ENCODE measurements at regions not wholly inside any gene's neighbourhood (a gene's known extent, or its start where the extent isn't known, plus 50 kb on each side); places are given as distances from the start of the nearest gene placed in this dataset.
"Not testable (repeated sequence)": the region's sequence is repeated elsewhere in the genome, so short reads cannot be mapped to it uniquely, and the experiment has no call there.

DNA sequence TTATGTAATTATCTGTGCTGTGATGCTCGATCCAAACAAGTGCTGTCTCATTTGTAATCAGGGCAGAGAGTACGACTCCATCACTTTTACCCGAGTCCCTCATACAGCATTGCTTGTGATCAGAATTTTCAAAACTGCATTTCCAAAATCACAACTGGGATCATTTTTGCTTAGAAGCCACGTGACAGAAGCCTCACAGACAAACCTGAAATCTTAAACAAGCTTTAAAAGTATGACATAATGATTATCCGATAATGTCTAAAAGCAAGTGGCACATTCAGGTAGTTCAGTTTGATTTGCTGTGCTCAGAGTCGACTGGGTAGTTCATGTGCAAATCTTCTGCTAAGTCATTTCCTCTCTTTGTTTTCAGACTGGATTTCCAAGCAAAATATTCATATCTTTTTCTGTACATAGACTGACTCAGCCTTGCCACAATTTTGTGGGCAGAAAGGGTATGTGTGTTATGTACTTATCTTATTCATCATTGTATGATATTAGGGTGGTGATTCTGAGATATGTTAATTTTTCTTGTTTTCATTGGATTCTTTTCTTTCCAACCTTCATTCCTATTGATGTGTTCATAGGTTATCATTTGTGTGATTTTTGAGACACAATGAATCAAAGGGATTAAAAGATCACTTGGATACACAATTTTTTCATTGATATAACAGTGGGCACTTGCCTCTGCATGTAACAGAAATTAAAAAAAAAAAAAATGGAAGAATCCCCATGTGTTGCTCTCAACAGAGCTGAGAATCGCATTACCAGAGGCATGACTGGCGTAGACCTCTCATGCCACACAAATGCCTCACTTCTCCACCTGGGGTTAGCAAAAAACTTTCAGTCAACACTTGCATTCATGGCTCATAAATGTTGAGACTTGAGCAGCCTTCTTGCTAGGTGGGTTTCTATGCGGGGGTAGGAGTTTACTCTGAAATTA is 355.7 kb downstream of the LTN1 start:
- DNase-seq = no peak

DNA sequence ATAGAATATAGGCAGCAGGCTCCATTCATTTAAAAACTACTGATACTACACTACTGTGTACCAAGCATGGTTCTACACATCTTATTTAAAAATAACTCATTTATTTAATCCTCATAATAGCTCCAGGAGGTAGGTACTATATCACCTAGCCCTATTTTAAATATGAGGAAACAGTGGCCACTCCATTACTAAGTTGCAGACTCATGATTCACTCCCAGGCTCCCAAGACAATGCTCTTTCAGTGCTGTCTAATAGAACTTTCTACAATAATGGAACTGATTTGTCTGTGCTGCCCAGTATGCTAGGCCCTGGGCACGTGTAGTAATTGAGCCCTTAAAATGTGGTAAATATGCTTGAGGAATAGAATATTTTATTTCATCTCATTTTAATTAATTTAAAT is 357.1 kb downstream of the LTN1 start:
- no peak for DNase-seq

DNA sequence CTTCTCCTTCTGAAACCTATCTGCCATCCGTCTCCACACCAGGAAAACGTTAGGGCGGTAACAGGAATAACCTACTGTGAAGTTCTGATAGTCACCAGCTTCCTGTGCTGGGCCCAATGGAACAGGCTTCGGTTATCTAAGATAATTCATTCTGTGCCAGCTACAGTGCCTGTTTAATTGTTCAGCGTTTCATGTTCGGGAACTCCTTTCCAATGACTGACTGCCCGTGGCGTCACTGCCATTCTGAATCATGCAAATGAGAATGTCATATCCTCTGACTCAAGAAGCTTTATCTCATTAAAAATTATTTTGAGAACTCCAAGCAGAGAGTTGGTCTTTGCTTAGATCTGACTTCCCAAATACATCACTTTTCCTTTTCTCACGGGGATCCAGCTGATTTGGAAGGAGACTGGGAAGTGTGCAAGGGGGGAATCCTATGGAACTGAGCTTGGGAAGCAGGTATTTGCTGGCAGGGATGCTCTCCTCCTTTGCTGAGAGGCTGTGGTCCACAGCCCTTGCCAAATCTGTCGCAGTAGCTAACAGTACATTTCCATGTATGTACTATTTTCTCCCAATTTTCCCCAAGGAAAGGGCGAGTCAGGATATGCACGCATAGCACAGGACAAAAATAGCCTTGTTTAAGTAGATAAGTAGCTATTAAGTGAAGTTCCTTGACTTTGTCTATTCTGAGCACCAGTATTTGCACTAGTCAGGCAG is 358.7 kb downstream of the LTN1 start:
- DNase-seq = no peak

DNA sequence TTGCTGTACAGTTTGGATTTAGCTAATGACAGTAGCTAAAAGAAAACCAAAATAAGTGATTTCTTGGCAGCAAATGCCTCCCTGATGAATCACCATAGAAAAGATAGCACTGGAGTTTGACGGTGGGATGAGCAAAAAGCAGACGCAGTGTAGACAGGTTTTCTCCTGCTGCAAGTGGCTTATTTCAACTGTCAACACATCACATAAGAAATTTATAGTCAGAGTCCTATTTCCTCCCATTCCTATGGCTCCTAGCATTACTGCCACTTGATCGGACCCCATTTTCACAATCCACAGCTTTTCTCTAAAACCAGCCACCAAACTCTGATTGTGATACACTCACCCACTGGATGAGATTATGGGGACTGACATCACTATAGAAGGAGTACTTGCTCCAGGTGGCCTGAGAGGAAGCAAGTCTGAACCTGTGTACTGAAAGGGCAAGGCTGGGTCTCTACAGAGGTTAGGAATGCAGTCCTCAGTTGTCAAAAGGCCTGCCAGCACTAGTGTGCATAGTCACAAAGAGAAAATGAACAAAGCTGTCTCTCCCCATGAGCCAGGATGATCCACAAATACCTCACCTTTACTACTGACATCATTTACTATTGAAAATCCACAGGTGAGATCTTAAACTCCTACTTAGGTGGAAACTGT is 359.8 kb downstream of the LTN1 start:
- no peak for DNase-seq

DNA sequence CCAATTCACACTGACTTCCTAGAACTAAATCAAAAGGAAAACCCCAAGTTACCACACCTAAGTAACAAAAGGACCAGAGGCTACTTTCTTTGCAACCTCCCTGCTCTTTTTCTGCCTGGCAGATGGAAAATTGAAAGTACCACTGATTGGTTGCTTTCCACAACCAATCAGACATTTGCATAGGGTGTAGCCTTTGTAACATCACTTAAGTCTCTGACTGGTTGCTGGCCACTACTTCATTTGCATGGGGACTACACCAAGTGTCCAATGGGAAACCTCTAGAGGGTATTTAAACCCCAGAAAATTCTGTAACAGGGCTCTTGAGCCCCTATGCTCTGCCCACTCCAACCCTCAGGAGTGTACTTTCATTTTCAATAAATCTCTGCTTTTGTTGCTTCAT is 365.0 kb downstream of the LTN1 start:
- no peak for DNase-seq

DNA sequence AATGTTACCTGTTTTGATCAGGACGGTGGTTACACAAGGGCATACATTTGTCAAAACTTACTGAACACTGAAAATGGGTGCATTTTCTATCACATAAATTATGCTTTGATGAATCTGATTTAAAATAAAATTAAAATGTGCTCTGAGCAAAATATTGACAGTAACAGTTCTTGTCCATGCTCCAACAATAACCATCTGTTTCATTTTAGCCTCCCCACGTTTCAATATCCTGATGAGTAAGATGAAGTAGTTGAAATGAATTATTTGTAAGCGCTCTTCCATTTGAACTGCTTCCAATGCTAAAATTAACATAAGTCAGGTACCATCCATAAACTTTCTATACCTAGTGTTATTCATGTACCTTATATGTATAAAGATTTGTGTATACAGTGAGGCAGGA is 365.4 kb downstream of the LTN1 start:
- no peak for DNase-seq

DNA sequence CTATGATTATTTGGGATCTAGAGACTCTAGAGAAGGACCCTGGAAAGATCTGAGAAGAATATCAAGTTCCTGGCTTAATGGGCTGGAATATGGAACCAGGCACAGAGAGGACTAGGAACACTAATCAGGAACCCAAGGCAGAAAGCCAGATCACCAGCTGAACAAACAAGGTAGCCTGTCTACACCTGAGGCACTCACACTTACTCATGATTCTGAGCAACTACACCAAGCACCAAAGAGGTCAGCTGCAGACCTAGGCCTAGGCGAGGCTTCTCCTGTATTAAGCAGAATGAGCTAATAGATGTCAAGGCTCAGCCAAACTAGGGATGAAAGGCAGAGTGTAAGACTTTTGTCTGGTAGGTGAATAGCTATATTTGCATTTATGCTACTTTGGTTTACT is 368.1 kb downstream of the LTN1 start:
- no peak for DNase-seq

DNA sequence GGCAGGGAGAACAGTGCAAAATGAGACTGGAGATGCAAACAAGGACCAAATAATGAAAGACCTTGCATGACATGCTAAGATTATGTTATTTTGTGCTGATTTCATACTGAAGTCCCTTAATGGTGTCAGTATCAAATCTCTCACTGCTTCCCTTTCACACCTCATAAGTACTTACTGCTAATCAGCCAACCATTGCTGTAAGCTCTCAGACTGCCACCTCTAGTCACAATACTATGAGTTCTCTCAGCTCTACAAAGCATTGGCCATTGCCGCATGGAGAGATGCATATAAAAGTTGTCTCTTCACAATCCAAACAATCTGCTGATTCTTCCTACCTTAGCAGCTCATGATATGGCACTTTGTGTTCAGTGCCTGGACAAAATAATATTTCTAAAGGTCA is 375.4 kb downstream of the LTN1 start:
- no peak for DNase-seq

DNA sequence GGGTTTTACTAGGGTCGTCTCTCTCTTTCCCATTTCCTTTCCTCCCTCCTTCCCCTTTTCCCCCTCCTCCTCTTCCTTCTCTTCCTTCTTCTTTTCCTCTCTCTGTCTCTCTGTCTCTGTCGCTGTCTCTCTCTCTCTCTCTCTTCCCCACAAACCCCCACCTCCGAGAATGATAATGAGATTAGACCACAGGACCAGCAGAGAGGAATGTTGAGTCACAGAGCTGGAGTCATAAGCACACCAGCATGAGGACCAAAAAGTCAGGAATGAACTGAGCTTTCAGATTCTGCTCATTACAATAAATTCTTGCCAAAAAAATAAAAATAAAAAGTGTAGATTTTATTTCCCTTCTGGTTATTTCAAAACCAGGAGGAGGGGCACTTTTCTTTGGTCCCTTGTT is 377.4 kb downstream of the LTN1 start:
- DNase-seq = no peak

DNA sequence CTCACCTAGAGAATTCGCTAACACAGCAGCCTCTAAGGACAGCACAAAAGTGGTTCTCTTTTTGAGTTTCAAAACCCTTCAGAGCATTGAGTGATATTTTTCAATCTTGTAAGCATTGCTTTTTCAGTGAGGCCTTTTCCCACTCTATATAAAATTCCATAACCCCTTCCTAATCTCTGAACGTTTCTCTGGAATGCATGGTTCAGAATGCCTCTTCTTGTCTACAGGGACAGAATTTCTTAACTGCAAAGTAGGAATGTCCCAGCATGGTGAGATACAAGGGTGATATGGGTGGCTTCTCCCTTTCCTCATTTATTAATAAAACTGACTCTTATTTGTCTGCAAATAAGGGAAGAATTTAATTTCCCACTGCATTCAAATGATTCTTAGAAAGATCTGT is 377.9 kb downstream of the LTN1 start:
- no peak for DNase-seq

DNA sequence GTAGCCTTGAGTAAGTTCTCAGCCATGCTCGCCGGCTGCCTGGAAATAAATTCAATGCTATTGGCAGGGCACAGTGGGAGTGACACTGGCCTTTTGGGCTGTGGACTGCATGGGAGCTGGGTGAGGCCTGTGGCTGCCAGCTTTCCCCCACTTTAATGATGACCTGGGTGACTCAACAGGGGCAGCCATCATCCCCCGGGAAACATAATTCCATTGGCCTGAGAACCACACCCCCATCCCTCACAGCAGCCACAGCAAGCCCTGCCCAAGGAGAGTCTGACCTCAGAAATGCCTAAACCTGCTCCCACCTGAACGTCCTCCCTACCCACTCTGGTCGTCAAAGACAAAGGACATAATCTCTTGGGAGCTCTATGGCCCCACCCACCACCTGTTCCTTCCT is 384.0 kb downstream of the LTN1 start:
- no peak for DNase-seq

DNA sequence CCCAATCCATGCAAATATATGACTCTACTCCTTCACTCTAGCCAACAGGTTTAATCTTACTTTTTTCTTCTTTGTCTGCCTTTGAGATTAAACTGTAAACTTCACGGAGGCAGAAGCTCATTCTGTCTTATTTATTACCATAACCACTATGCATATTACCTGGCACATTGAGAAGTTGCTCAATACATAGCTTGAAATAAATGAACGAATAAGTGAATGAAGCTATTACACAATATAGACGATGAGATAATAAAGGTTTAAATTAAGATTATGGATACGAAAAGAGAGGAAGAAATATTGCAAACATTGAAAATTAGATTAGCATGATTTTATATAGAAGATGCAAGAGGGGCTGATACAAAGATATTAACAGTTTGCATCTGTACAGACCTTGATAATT is 385.1 kb downstream of the LTN1 start:
- no peak for DNase-seq

DNA sequence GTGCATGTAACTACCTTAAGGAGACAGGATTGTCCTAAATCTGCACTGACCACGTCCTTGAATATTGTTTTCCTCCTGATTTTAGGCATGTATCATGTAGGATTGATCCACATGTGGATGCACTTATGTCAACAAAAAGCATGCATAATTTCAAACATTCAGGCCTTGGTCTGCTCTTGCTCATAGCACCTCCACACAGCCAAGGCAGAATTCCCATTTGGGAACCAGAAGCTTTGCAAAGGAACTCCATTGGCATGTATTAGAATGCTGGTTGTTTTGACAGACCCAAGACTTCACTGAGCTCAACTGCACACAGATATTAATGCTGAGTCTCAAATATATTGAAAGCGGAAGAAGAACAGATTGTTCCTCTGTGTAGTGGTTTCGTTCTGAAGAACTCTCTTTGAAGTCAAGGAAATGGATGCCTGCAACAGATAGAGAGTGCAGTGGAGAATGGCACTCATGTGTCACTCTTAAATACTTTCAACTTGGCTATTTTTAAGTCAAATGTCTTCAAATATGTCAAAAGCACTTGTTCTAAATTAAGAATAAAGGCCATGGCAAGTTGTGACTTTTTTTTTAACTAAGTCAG is 387.6 kb downstream of the LTN1 start:
- no peak for DNase-seq

DNA sequence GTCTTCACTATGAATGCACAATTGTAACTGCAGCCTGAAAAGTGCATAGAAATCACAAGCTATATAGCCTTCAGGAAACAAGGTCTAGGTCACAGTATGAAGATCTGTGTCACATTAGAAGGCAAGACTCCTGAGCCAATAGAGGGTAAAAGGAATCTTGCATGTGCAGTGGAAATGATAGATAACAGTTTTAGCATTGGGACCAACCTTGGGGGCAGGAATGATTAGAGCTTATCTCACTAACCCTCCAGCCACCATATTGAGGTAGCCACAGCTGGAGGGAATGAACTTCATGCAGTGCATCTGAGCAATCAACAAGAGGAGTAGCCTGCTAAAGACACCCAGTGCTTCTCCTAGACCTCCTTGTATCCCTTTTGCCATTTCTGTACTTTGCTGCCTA is 390.1 kb downstream of the LTN1 start:
- no peak for DNase-seq

DNA sequence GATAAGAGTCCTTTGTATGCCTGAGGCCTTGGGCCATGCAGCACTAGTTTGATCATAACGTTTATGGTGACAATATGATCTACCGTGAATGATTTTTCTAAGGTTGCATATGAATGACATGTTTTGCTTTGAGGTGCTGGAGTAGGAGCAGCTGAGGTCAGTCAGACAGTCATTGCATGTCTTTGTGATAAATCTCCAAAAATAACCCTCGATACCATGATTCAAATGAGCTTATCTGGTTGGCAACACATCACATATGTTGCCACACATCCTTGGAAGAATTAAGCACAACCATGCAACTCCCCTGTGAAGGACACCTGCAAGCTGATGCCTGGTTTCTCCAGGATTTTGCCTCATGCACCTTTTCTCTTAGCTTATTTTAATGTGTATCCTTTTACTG is 394.5 kb downstream of the LTN1 start:
- no peak for DNase-seq

DNA sequence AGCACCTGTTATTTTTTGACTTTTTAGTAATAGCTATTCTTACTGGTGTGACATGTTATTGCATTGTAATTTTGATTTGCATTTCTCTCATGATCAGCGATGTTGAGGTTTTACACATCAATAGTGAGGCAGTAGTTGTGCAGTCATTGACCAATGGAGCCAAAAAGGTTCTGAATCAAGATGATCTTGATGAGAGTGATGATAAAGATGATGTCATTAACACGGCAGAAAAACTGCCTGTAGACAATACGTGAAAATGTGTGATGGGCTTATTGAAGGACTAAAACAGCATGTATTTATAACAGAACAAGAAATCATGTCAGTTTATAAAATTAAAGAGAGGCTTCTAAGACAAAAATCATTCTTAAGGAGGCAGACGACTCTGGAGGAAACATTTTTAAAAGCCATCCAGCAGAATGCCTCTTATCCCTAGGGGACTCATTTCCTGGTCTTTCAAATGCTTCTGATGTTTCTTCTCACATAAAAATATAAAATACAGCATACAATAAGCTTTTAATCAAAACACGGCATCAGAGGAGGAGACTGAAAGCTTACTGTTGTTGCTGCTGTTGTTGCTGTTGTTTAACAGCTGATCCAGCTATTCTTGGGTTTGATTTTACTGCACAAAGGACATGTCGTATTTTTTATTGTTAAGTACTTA is 400.3 kb downstream of the LTN1 start:
- DNase-seq = no peak

DNA sequence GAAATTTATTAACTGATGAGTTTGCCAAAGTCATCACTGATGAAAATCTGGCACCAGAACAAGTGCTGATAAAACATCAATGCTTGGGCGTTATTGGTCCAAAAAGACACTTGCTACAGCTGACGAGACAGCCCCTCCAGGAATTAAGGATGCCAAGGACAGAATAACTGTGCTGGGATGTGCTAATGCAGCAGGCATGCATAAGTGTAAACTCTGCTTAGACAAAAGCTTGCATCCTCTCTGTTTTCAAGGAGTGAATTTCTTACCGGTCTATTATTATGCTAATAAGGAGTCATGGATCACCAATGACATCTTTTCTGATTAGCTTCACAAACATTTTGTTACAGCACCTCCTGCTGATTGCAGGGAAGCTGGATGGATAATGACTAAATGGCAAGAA is 402.0 kb downstream of the LTN1 start:
- no peak for DNase-seq

DNA sequence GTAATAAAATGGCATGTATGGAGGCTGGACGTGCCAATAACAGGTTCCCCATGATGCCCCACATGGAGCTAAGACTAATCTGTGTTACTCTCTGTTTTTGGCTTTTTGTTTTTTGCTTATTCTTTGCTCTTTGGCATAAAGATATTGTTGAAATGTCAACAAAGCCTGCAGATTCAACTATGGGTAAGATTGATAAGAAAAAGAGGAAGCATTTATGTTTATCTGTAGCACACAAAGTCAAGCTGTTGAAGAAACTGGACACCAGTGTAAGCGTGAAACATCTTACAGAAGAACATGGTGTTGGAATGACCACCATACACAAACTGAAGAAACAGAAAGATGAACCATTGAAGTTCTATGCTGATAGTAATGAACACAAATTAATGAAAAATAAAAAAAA is 402.7 kb downstream of the LTN1 start:
- no peak for DNase-seq

DNA sequence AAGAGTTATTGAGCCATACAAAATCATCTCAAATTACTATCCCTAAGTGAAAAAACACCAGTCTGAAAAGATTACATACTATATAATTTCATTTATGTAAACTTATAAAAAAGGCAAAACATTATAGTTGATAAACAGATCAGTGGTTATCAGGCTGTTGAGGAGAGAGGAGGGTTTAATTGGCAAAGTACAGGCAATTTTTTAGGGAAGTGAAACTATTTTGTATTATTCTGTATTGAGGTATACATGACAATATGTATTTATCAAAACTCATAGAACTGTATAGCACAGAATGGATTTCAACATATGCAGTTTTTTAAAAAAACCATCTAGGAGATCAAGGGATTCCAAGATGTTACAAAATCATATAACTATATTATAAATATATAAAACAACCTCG is 403.7 kb downstream of the LTN1 start:
- no peak for DNase-seq

DNA sequence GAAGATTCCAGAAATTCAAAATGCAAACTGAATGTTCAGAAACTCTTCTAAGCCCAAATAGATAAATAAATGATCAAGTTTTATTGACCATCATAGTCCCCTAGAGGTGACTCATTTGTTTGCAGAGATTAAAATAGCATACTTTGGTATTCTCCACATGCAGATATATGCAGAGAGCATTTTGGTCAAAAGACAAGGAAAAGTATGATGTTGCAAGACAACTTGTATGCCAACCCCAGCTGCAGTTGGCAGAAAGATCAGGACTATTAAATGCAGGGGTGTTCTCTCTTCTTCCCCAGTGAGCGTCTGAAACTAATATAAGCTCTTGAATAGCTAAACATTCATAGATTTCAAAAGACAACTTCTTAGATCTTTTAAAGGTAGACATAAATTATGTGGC is 404.9 kb downstream of the LTN1 start:
- no peak for DNase-seq

DNA sequence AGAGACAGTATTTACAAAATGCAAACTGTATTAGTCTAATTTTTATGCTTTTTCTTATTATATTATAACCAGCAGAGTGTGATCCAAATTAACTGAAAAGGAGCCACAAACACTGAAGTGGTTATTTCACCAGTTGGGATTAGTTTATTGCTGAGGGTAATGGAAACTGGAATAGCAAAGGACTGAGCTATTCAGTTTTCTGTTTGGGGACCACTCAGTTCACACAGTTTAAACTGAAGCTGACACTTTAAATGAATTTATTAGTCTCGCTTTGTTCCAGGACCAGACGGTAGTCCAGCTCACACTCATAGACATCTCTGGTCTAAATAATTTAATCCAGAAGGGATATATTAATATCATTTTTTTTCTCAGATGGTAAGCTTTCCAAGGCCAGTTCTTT is 410.7 kb downstream of the LTN1 start:
- DNase-seq = no peak

DNA sequence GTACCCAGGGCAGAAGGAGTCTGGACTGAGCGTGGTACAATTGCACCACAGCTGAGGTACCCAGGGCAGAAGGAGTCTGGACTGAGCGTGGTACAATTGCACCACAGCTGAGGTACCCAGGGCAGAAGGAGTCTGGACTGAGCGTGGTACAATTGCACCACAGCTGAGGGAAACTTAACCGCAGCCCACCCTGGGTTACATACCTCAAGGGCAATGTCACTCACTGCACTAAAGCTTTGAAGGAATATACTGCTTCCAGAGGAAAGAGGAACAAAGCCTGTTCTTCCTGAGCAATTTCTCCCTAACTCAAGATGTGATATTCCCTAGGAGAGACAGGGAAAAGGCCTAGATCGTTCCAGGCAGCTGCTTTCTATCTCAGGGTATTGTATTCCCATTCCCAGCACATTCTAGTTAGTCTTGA is 411.4 kb downstream of the LTN1 start:
- not testable (repeated sequence) for DNase-seq

DNA sequence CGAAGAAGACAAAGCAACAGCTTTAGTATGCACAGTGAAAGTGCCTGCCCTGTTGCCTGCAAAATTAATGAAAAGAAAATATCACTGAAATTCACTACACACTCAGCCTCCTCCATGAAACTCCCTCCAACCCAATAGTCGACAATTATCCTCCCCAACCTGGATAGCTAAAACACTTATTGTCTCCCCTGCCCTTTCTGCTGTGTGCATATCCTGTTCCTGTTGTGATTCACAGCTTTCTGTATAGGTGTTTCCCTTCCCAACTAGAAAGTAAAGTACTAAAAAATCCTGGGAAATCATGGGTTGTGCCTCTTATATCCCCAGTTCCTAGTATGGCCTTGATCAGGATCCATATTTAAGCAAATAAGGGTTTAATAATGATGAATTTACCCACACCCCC is 412.1 kb downstream of the LTN1 start:
- DNase-seq = no peak

All from NCI-H1105 (cell line).